GM19328 (cell line): ENCODE measurements at regions not wholly inside any gene's neighbourhood (a gene's known extent, or its start where the extent isn't known, plus 50 kb on each side); places are given as distances from the start of the nearest gene placed in this dataset.

Source experiments
- ATAC-seq: cut with Tn5 transposase; IDR thresholded peaks from one replicate; pipeline ENCODE4 v1.9.1; 2021; ENCODE audit warnings: mild to moderate bottlenecking, moderate library complexity; ENCODE audit not compliant: unreplicated experiment

DNA sequence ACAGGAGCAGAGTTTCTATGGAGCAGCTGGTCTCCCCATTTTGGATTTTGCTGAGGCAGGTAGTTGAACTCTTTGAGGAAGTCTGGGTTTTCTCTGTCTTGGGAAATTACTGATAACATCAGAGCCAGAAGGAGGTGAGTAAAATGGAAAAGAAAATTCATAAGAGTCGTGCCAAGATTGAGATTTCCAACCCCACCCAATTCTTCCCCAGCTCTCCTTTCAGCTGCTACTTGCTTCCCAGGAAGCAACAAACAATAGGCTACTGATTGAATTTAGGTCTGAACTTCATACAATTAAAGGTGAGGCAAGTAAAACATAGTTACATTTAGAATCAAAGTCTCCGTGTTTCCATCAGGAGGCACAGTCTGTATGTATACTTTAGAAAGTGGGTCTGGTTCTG lies 54.6 kb upstream of the EOLA2 start:
- no peak for ATAC-seq

DNA sequence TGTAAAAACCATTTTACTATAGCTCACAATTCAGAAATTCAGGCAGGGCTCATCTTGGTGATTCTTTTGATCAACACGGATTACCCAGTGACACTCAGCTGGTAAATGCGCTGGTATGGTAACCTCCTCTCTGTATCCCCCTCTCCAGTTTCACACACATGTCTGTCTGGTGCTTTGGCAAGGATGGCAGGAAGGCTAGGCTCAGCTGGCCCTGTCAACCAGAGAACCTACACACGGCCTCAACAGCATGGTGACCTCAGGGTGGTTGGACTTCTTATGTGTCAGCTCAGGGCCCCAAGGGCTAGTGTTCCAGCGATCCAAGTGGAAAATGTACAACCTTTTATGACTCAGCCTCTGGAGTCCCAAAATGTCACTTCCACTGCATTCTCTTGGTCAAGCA lies 55.7 kb upstream of the EOLA2 start:
- no peak for ATAC-seq

DNA sequence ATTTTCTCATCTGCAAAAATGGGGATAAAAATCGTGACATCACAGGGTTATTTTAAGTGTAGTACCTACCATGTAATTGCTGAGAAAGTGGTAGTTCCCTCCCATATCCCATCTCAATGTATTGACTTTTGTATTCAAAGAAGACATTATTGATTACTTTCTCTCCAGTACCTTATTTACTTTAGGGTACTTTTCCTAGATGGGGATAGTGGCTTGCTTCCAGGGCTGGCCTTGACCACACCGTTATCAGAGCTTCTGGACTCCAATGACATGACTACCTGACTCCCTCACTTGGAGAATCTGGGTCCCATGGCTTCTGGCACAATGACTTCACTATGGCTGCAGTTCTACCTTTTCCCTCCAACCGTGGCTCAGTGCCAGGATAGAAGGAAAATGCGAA lies 58.2 kb upstream of the EOLA2 start:
- no peak for ATAC-seq

DNA sequence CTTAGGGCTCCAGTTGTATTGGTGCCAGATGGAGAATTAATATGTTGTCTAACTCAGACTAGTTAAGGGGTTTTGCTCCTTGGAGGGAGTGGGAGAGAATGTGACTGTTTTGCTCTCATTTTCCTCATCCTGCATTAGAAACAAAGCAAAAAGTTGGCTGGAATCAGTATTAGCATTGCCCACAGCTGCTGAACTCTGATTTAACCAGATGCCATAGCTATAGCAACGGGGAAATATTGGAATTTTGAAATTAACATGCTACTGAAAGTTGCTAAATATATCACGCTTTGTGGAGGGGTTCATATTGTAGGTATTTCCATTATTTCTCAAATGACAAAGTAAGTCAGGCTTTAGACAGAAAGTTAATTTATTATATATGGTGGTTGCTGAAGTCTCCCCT lies 66.7 kb upstream of the EOLA2 start:
- ATAC-seq = no peak

DNA sequence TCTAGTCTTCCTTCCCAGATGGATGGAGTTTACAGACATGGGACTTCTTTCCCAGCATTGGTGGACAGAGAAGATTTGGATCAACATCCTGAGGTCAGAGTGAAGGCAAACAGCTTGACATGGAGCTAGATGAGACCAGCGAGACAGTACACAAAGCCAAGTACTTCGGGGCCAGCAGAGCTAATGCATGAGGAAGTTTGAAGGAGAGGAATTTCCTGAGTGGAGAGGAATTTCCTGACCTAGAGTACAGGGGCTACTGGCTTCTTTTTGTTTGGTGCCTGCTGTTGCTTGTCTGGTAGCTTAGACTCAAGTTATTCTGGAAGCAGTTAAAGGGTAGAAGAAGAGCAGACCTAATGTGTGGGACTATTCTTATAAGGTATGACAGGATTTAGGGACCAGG lies 69.1 kb upstream of the EOLA2 start:
- no peak for ATAC-seq

DNA sequence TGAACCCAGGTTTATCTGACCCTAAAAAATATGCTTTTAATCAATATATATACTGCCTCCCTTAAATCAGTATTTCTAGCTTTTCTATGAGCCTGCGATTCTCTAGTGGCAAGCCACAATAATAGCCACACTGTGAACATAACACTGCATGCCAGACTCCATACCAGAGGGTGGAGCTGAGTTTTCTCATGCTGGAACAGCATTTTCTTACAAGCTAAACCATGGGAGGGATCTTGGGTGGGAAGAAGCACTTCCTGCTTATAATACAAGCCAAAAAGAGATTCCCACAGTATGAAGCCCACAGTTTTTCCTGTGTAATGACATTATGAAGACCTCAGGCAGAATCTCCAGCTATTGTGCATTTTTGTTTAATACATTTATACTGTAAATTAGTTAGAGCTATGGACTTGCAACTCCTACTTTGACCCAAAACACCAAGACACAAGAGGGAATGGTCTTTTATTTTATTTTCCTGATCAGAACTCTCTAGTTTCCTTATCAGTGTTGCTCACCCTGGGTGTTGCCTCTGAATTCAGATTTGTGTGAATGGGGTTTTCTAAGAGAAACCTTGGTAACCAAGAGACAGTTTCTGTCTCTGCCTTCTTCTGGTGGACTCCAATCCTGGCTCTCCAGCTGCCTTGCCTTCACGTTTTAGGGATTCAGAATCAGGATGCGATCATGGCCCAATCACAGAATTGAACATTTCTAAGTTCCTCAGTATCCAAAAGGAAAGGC lies 74.5 kb upstream of the EOLA2 start:
- ATAC-seq = no peak

DNA sequence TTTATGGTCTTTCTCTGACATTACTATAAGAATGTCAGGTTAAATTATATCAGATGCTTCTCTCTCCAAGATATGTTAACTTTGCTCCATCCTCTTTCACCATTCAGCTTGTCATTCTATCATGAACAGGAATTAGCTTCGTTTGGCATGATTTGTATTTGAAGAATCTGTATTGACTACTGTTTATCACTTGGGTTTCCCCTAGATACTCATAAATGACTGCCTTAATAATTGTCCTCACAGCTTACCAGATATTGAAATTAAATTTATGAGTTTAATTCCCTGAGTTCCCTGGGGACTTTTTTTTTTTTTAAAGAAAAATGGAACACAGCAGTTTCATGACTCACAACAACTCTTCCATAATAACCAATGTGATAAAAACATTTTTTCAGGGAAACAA lies 76.2 kb upstream of the EOLA2 start:
- ATAC-seq = no peak

DNA sequence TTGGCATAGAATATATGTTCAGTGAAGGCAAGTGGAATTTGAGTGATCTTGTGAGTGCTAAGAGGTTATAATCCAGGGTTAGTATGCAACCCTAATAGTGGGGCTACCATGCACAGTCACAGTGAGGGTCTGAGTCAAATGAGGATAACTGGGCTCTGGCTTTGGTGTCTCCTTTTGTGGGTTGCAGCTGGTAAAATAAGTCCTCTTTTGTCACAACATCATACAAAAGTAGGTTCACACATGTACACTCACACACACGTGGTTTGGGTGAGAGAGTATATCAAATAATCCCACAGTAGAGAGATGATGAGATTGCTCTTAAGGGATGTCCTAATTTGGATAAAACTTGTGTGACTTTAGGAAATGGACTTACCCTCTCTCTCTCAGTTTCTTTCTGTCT lies 79.6 kb upstream of the EOLA2 start:
- ATAC-seq = no peak

DNA sequence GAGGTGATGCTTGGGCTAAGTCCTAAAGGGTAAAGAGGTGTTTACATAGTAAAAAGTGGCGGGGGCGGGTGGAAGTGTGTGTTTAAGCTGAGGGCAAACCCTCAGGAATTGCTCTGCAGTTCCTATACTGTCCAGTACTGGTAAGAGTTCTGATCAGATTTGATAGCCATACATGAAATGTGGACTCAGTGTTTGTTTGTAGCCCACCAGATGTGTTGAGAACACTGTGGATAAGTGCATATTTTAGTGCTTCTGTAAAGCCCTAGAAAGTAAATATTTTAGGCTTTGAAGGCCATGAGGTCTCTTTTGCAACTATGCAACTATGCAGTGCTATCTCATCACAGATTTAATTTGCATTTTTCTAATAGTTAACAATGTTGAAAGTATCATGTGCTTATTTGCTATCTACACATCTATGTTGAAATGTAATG lies 80.7 kb upstream of the EOLA2 start:
- no peak for ATAC-seq

DNA sequence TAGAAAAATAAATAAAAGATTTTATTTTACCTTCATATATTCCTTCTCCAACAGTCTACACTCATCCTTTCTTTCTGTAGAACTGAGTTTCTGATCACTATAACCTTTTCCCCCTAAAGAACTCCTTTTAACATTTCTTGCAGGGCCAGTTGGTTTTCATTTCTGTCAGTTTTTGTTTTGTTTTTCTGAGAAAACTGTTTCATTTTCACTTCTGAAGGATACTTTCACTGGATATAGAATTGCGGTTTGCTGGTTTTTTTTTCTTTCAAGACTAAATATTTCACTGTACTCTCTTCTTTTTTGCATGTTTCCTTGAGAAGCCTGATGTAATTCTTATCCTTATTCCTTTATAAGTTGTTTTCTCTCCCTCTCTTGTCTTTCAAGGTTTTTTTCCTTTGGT lies 90.4 kb upstream of the EOLA2 start:
- no peak for ATAC-seq

DNA sequence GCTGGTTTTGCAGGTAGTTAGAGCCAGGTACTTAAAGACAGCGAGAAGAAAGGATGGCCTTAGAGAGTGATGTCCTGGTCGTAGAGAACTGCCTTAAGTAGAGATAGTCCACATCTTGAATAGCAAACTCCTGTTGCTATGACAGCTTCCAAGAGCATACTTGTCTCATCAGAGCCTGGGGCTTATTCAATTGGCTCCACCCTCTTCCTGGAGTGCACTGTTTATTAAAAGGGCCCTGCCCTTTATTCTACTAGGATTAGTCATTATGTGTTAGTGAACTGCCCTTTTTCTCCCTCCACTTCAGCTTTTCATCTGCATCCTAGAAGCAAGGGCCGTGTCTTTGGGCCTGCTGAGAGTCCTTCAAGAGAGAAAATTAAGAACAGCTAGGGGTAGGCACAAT lies 94.5 kb upstream of the EOLA2 start:
- no peak for ATAC-seq

DNA sequence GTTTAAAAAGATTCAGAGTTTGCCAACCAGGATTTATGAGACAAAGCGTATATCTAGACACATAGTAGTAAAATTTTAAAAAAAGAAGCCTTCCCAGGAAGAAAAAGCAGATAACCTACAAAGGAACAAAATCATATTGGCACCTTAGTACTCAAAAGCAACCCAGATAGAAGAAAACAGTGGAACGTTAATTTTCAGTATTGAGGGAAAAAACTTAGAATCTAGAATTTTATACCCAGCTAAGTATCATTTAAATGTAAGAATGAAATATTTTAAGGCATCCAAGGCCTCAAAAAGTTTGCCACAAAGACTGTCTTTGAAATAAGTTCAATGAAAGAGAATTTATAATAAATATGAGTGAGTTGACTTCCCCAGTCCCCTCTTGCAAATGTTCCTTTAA lies 96.5 kb upstream of the EOLA2 start:
- no peak for ATAC-seq

DNA sequence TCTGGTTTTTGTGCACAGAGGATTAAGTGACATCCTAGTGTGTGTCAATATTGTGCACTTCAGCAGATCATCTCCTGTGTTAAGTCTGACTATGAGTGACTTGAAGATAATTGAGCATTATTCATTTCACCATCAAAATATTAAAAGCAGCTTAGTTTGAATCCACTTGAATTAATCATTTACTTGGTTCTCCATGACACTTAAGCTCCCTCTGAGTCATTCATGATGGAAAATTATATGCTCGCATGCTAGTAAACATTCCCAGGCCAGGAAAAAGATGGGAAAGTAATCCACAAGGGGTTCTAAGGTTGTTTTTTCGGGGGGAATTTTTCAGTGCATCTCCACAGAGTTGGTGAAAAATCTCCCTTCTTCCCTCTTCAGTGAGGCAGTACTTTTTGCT lies 97.2 kb upstream of the EOLA2 start:
- ATAC-seq = no peak

DNA sequence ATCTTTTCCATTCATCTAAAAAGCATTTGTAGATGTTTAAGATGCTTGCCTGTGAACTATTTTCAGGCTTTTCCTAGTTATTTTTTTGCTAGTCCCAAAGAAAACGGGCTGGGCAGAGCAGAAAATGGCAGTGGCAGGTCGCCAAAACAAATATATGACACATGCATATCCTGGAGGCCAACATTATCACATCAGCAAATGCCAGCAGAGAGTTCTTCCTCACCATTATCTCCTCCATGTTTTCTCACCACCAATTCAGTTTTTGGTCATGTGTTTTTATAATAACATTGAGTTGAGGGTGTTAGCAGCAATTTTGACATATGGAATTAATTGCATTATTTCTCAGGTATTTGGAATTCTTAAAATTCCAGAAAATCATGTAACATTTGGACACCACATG lies 97.9 kb upstream of the EOLA2 start:
- no peak for ATAC-seq

DNA sequence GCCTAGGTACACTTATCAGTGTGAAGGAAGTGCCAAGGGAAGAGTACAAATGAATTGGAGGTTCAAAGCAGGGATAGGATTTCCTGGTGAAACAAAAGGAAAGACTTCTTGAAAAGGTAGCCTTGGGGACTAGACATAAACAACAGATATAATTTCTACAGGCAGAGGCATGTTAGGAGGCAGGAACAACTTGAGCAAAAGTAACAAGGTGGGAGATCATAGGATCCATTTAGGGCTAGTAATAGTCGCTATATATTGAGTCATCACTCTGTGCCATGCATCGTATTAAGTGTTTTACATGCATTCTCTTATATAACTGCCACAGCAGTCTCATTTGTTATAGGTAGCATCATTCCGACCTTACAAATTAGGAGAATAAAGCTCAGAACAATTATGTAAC lies 98.3 kb upstream of the EOLA2 start:
- no peak for ATAC-seq

DNA sequence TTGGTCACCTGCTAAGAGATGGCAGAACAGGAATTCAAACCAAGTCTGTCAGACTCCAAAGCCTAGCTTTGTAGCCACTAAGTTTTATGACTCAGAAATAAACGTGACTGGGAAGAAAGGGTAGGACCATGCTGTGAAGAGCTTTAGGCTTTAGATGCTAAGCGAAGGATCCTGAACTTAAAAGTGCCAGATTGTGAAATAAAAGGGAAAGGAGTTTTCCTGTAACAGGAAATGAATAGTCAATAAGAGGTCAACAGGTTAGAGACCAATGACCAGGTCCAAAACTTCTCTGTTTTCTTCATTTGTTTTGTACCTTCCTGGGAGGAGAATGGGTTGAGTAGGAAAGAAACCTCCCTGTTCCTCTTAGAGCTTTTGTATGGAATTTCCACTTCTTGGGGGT lies 98.8 kb upstream of the EOLA2 start:
- ATAC-seq = no peak

DNA sequence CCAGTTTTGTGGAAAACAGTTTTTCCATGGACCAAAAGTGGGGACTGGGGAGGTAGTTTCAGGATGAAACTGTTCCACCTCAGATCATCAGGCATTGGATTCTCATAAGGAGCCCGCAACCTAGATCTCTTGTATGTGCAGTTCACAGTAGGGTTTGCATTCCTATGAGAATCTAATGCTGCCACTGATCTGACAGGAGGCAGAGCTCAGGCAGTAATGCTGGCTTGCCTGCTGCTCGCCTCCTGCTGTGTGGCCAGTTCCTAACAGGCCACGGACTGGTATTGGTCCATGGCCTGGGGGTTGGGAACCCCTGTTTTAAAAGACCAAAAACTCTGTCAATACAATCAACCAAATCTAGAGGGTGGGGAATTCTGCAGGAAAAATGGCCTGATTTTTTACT lies 100.0 kb upstream of the EOLA2 start:
- no peak for ATAC-seq

DNA sequence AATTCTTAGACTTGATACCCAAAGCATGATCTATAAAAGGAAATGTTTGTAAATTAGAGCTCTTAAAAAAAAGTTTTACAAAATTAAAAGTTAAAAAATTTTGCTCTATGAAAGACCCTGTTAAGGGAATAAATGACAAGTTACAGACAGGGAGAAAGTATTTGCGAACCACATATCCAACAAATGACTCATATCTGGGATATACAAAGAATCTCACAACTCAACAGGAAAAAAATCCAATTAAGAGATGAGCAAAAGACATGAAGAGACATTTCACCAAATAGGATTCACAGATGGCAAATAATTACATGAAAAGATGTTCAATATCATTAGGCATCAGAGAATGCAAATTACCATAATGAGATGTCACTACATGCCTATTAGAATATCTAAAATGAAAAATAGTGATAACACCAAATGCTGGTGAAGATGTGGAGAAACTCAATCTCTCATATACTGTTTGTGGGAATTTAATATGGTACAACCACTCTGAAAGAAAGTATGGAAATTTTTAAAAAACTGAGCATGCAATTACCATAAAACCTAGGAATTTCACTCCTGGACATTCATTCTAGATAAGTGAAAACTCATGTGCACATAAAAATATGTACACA lies 100.8 kb upstream of the EOLA2 start:
- ATAC-seq = no peak

DNA sequence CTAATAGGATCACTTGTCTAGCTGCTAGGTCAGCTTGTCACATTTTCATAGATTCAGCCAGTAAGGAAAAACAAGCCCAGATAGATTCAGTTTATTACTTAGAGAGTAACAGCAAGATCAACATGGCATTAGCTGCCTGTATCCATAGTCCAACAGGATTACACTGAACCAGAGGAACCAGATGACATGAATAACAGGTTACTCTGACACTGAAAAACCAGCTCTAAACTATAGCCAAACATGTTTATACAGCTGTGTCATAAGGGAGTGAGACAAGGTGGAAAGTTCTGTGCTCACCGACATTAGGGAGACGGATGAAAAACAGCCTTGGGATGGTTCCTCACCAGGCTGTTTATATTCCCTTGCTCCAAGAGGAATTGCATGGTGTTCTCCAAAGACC lies 102.9 kb upstream of the EOLA2 start:
- ATAC-seq = no peak

DNA sequence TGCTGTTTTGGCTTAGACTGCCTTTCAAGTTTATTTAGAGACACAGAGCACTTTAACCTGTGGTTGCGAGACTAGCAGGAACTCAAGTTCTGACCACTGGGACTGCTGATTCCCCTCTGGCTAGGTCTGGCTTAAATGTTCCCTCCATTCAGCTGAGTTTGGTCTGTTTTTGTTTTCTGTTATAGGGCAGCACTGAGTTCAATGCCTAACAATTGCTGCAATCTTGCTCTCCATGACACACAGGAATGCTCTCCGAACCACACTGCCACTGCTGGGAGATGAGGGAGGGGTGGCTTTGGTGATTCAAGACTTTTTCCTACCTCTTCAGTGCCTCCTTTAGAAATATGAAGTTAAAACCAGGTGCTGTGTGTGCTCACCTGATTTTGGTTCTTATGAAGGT lies 106.3 kb upstream of the EOLA2 start:
- no peak for ATAC-seq

DNA sequence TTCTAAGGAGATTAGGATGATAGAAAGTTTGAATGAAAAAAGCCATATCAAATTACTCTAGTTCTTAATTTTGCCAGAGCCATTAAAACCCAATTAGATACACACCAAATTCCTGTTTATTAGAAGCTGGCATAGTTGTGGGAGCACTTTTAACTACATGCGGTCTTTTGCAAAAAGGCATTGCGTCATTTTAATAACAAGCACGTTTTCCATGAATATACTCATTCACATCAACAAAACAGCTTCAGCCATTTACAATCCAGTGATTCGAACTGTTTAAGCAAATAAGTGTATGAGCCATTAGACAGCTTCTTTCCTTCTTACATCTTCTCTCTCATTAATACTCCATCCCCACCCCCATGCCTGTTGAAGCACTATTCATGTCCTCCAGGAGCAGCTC lies 109.5 kb upstream of the EOLA2 start:
- no peak for ATAC-seq

DNA sequence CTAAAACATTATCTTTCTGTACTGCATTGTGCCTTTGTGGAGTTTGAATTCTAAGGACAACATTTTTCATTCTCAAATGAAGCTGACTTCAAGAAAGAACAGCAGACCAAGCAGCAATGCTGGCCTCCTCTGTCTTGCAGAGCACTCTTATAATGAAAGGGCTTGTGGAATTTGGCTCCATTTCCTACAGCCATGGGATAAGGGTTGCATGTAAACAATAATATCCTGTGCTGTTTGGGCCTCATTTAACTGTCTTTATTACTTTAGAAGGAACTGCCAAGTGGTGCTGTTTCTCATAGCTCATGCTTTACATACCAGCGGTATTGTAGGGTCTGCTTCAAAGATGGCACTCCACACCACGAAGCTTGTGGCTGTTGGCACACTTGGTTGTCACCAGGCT lies 111.4 kb upstream of the EOLA2 start:
- no peak for ATAC-seq

DNA sequence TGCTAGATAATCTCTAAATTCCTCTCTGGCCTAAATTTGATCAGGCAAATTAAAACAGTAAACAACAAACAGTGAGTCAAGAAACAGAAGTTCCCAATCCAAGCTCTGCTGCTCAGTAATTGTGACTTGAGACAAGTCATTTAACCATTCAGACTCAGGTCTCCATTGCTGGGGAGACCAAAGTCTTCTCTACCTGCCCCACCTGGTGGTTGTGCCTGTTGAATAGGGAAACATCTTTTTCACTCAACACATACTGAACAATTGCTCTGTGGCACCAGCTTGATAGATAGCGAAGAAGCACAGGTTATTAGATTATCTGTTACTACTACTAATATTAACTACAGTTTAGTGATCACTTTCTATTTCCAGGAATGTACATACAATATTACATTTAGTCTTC lies 112.1 kb upstream of the EOLA2 start:
- no peak for ATAC-seq
